Progenitor cell of endocrine pancreas (in vitro differentiated cells): ENCODE measurements at regions not wholly inside any gene's neighbourhood (a gene's known extent, or its start where the extent isn't known, plus 50 kb on each side); places are given as distances from the start of the nearest gene placed in this dataset.

Experiments
- DNase-seq: peaks from one replicate; pipeline ENCODE4 v3.0.0; 2021; ENCODE audit warnings: low spot score; ENCODE audit not compliant: unreplicated experiment
- H3K27ac Mint-ChIP-seq: 2 replicates; pipeline ENCODE4 v1.8.0; 2021; ENCODE audit warnings: mild to moderate bottlenecking, moderate library complexity, mixed read lengths
- H3K27me3 Mint-ChIP-seq: 2 replicates; pipeline ENCODE4 v1.8.0; 2021; ENCODE audit warnings: mixed read lengths
- H3K36me3 Mint-ChIP-seq: 2 replicates; pipeline ENCODE4 v1.8.0; 2022; ENCODE audit warnings: mixed read lengths; ENCODE audit not compliant: insufficient read depth
- H3K4me1 Mint-ChIP-seq: 2 replicates; pipeline ENCODE4 v1.8.0; 2021; ENCODE audit warnings: low read depth, mixed read lengths
- H3K4me3 Mint-ChIP-seq: 2 replicates; pipeline ENCODE4 v1.8.0; 2021; ENCODE audit warnings: low read depth, mild to moderate bottlenecking, moderate library complexity, mixed read lengths
- H3K9me3 Mint-ChIP-seq: 2 replicates; pipeline ENCODE4 v1.8.0; 2021; ENCODE audit warnings: low read depth, mixed read lengths
- CTCF ChIP-seq: fragments of 200-600 bp; sonication (generic); IDR thresholded peaks from one replicate; pipeline ENCODE4 v1.5.0; 2021; ENCODE audit warnings: antibody characterized with exemption, mild to moderate bottlenecking; ENCODE audit not compliant: unreplicated experiment

DNA sequence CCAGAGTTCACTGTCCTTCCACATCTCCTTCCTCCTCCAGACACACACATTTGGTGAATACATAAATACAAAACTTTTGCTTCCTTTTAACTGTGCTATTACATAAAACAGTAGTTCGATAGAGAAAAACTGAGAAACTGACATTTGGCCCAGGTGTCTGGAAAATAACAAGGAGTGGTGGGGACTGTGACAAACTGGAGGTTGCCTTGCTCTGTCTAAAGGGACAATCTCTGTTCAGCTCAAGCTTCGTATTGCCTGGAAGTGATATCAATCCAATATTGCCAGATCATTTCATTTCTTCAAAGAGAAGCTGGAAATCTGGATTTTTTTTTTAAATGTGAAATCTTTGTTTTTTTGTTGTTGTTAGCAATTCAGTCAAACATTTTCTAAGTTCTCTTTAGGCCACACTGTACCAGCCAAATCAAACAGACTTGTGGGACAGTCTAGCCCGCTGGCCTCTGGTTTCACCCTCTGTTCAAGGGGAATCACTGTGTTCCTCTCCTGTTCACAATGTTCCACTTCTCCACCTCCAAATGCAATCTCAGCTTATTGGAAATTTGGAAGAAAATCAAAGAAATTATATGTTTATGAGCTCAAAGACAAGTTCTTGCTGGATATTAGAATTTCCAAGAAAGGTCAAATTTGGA lies 612.5 kb downstream of the KIF4B start:
- no peaks in the 10 kb centered on the region for H3K9me3 Mint-ChIP-seq
- TF ChIP-seq CTCF: no peak
- H3K27ac Mint-ChIP-seq: no peak overlapping the region
- DNase-seq: no peak
- no peak overlapping the region for H3K4me3 Mint-ChIP-seq
- H3K27me3 Mint-ChIP-seq: peaks cover 38% of the 10 kb centered on the region
- peaks cover 5% of the 10 kb centered on the region for H3K4me1 Mint-ChIP-seq
- no peaks in the 10 kb centered on the region for H3K36me3 Mint-ChIP-seq

GRCh38 chr5:155626592-155626991 lies 613.0 kb downstream of the KIF4B start:
- Mint-ChIP-seq H3K4me3 (no peak overlapping the region), H3K36me3 (no peaks in the 10 kb centered on the region), H3K4me1 (peaks cover 3% of the 10 kb centered on the region), H3K9me3 (no peaks in the 10 kb centered on the region), H3K27ac (no peak overlapping the region), H3K27me3 (peaks cover 36% of the 10 kb centered on the region)
- DNase-seq: no peak
- TF ChIP-seq CTCF: no peak

DNA sequence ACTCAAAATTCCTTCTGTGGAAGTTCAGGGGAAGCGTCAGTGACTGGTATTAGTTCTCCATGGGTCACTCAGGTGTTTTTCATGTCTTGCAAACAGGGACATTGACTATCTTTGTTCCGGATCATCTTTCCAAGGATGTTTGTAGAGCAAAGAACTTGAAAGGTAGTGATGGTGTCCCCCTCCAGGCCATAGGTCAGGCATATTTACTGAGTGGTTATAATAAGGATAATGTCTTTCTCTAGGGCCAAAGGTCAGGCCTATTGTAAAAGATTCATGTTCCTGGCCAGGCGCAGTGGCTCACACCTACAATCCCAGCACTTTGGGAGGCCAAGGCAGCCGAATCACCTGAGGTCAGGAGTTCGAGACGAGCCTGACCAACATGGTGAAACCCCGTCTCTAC lies 614.8 kb downstream of the KIF4B start:
- no peak for DNase-seq
- Mint-ChIP-seq H3K27me3 (peaks cover 33% of the 10 kb centered on the region), H3K9me3 (no peaks in the 10 kb centered on the region), H3K36me3 (no peaks in the 10 kb centered on the region), H3K27ac (no peak overlapping the region), H3K4me1 (no peaks in the 10 kb centered on the region), H3K4me3 (no peak overlapping the region)
- TF ChIP-seq CTCF: no peak

GRCh38 chr5:155629597-155629996 lies 616.0 kb downstream of the KIF4B start:
- H3K36me3 Mint-ChIP-seq: no peaks in the 10 kb centered on the region
- H3K4me3 Mint-ChIP-seq: no peak overlapping the region
- DNase-seq: no peak
- TF ChIP-seq CTCF: no peak
- no peaks in the 10 kb centered on the region for H3K9me3 Mint-ChIP-seq
- H3K4me1 Mint-ChIP-seq: no peaks in the 10 kb centered on the region
- peaks cover 26% of the 10 kb centered on the region for H3K27me3 Mint-ChIP-seq
- H3K27ac Mint-ChIP-seq: no peak overlapping the region

GRCh38 chr5:155631116-155631515 lies 617.6 kb downstream of the KIF4B start:
- Mint-ChIP-seq H3K27me3 (peaks cover 15% of the 10 kb centered on the region), H3K27ac (no peak overlapping the region), H3K4me1 (no peaks in the 10 kb centered on the region), H3K4me3 (no peak overlapping the region), H3K36me3 (no peaks in the 10 kb centered on the region), H3K9me3 (no peaks in the 10 kb centered on the region)
- no peak for TF ChIP-seq CTCF
- no peak for DNase-seq
